ENCODE measurements at regions not wholly inside any gene's neighbourhood (a gene's known extent, or its start where the extent isn't known, plus 50 kb on each side); places are given as distances from the start of the nearest gene placed in this dataset.

GRCh38 chr7:17467386-17467945 is 169.0 kb downstream of the AHR start:
- Histone ChIP-seq H3K27me3 (no peaks in the 10 kb centered on the region), H3K4me1 (no peaks in the 10 kb centered on the region), H3K27ac (no peak overlapping the region), H3K36me3 (no peaks in the 10 kb centered on the region), H3K4me3 (no peak overlapping the region), H3K9me3 (no peaks in the 10 kb centered on the region)
- no peak for TF ChIP-seq CTCF (IDR thresholded peaks at IDR 0.05)
- DNase-seq (no peak), ATAC-seq (no peak)
- intact Hi-C loops (cut with DNase I): no loop called here

GRCh38 chr7:17471325-17471724 is 172.9 kb downstream of the AHR start:
- Histone ChIP-seq H3K9me3 (no peaks in the 10 kb centered on the region), H3K27ac (no peak overlapping the region), H3K4me1 (no peaks in the 10 kb centered on the region), H3K27me3 (no peaks in the 10 kb centered on the region), H3K36me3 (no peaks in the 10 kb centered on the region), H3K4me3 (no peak overlapping the region)
- DNase-seq (no peak), ATAC-seq (no peak)
- intact Hi-C loops (cut with DNase I): no loop called here
- TF ChIP-seq CTCF (IDR thresholded peaks at IDR 0.05): no peak

- TF ChIP-seq CTCF (IDR thresholded peaks at IDR 0.05): no peak
- Histone ChIP-seq H3K27ac (no peak overlapping the region), H3K36me3 (no peaks in the 10 kb centered on the region), H3K4me1 (no peaks in the 10 kb centered on the region), H3K27me3 (no peaks in the 10 kb centered on the region), H3K9me3 (no peaks in the 10 kb centered on the region), H3K4me3 (no peak overlapping the region)
- no peak for ATAC-seq
- intact Hi-C loops (cut with DNase I): no loop called here
- DNase-seq: no peak
These were observed 174.1 kb downstream of the AHR start for GRCh38 chr7:17472518-17472917.

DNA sequence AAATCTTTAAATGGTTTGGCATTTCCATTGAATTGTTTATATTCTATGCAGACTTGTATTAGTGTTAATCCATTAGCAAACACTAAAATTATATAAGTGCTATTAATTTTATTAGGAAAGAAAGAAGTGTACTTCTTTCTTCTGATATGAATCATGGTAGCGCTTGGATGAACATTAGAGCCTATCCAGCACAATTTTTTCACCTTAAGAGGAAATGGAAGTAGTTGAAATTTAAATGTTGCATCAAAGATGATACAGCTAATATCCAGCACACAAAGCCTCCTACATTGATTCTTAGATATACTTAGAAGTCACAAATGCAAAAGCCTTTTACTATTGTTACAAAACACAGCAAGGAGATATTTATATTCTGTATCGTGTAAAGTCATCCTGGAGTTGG is 174.5 kb downstream of the AHR start:
- Histone ChIP-seq H3K27me3 (no peaks in the 10 kb centered on the region), H3K4me1 (no peaks in the 10 kb centered on the region), H3K4me3 (no peak overlapping the region), H3K36me3 (no peaks in the 10 kb centered on the region), H3K27ac (no peak overlapping the region), H3K9me3 (no peaks in the 10 kb centered on the region)
- DNase-seq (no peak), ATAC-seq (no peak)
- intact Hi-C loops (cut with DNase I): no loop called here
- no peak for TF ChIP-seq CTCF (IDR thresholded peaks at IDR 0.05)

- H3K27me3 ChIP-seq: no peaks in the 10 kb centered on the region
- TF ChIP-seq CTCF (IDR thresholded peaks at IDR 0.05): no peak
- DNase-seq: no peak
- H3K4me1 ChIP-seq: no peaks in the 10 kb centered on the region
- H3K9me3 ChIP-seq: no peaks in the 10 kb centered on the region
- no peak overlapping the region for H3K27ac ChIP-seq
- no peak for ATAC-seq
- intact Hi-C loops (cut with DNase I): no loop called here
- H3K4me3 ChIP-seq: no peak overlapping the region
- H3K36me3 ChIP-seq: no peaks in the 10 kb centered on the region
These were observed 176.4 kb downstream of the AHR start for GRCh38 chr7:17474724-17475344.

Data from left lung (tissue), 4 donors.